ENCODE measurements at regions not wholly inside any gene's neighbourhood (a gene's known extent, or its start where the extent isn't known, plus 50 kb on each side); places are given as distances from the start of the nearest gene placed in this dataset.
A peak's percentile ranks its signal among the peaks of the same experiment; 100 is the strongest.

GRCh38 chr2:37858400-37858711, 66.7 kb upstream of the RMDN2 start:
- no peak for DNase-seq (ENCODE audit: low read depth in 4 of 4, low spot score in 2 of 4)

GRCh38 chr2:37858725-37859267, 66.3 kb upstream of the RMDN2 start:
- DNase-seq (ENCODE audit: low read depth in 4 of 4, low spot score in 2 of 4): no peak

- no peak for DNase-seq (ENCODE audit: low read depth in 4 of 4, low spot score in 2 of 4)
Observed at GRCh38 chr2:37862620-37863019, 62.5 kb upstream of the RMDN2 start.

- DNase-seq (ENCODE audit: low read depth in 4 of 4, low spot score in 2 of 4): no peak
Observed at GRCh38 chr2:37864217-37864616, 60.9 kb upstream of the RMDN2 start.

GRCh38 chr2:37865640-37866039, 59.4 kb upstream of the RMDN2 start:
- peak in 1 of 4 donors; percentile 37 for DNase-seq (ENCODE audit: low read depth in 4 of 4, low spot score in 2 of 4)

- no peak for DNase-seq (ENCODE audit: low read depth in 4 of 4, low spot score in 2 of 4)
Observed at GRCh38 chr2:37866171-37866934, 58.7 kb upstream of the RMDN2 start.

- DNase-seq (ENCODE audit: low read depth in 4 of 4, low spot score in 2 of 4): no peak
Observed at GRCh38 chr2:37867166-37867565, 57.9 kb upstream of the RMDN2 start.

GRCh38 chr2:37868866-37869265, 56.2 kb upstream of the RMDN2 start:
- DNase-seq (ENCODE audit: low read depth in 4 of 4, low spot score in 2 of 4): no peak

- DNase-seq (ENCODE audit: low read depth in 4 of 4, low spot score in 2 of 4): no peak
Observed at GRCh38 chr2:37869304-37869703, 55.8 kb upstream of the RMDN2 start.

- no peak for DNase-seq (ENCODE audit: low read depth in 4 of 4, low spot score in 2 of 4)
Observed at GRCh38 chr2:37869771-37870170, 55.3 kb upstream of the RMDN2 start.

- no peak for DNase-seq (ENCODE audit: low read depth in 4 of 4, low spot score in 2 of 4)
Observed at GRCh38 chr2:37870829-37871228, 54.3 kb upstream of the RMDN2 start.

- no peak for DNase-seq (ENCODE audit: low read depth in 4 of 4, low spot score in 2 of 4)
Observed at GRCh38 chr2:37871456-37872191, 53.5 kb upstream of the RMDN2 start.

GRCh38 chr2:37872192-37872750, 52.8 kb upstream of the RMDN2 start:
- no peak for DNase-seq (ENCODE audit: low read depth in 4 of 4, low spot score in 2 of 4)

GRCh38 chr2:37873229-37873628, 51.9 kb upstream of the RMDN2 start:
- no peak for DNase-seq (ENCODE audit: low read depth in 4 of 4, low spot score in 2 of 4)

- no peak for DNase-seq (ENCODE audit: low read depth in 4 of 4, low spot score in 2 of 4)
Observed at GRCh38 chr2:37873749-37874330, 51.2 kb upstream of the RMDN2 start.

- no peak for DNase-seq (ENCODE audit: low read depth in 4 of 4, low spot score in 2 of 4)
Observed at GRCh38 chr2:37874470-37874869, 50.6 kb upstream of the RMDN2 start.
